Ureter (tissue), 1 donor: ENCODE measurements at regions not wholly inside any gene's neighbourhood (a gene's known extent, or its start where the extent isn't known, plus 50 kb on each side); places are given as distances from the start of the nearest gene placed in this dataset.

Experiments used
- DNase-seq: peaks from one replicate; pipeline ENCODE4 v3.0.0-alpha.2; 2020; ENCODE audit warnings: low spot score
- donor health status: DM: yes; HTN: yes; CAD: no.

GRCh38 chr2:103028181-103028580 is 266.4 kb downstream of the TMEM182 start:
- DNase-seq, result no peak
